ENCODE measurements at regions not wholly inside any gene's neighbourhood (a gene's known extent, or its start where the extent isn't known, plus 50 kb on each side); places are given as distances from the start of the nearest gene placed in this dataset.

DNA sequence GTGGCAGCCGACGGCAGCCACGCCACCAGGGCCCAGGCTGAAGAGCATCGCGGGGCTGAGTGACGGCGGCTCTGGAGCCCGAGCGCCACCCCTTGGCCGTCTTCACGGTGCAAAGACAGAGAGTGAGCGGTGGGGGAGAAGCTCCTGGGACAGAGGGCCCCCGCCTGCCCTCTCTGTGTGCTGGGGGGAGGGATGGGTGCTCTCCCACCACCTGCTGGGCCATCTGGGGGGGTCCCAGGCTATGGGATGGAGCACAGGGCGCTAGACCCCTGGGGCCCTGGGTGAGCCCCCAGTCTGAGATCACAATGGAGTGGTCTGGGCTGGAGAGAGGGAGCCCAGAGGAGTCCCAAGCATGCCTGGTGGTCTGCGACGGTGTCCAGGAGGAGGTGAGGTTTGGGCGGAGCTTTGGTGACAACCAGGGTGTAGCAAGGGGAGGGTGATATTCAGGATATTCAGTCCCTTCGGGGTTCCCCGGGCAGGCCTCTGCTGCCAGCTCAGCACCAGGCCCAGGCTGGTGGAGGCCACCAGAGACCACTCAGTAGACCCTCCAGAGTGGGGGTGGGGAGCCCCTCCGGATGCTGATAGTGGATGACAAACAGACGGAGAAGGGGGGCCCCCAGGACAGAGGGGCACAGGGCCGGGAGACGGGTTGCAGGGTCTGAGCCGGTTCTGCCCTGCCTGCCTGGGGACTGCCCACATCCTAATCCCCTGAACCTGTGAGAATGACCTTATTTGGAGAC lies 78.1 kb upstream of the PRR5 start:
- TF ChIP-seq EZH2 (IDR thresholded peaks at IDR 0.05) (no peak), POLR2AphosphoS5 (IDR thresholded peaks at IDR 0.05; ENCODE audit: borderline replicate concordance, low read depth, low read length) (no peak), FOXP2 (optimal IDR thresholded peaks at IDR 0.05; ENCODE audit: control extremely low read depth, extremely low read length, insufficient read depth) (no peak)
